Stimulated activated CD4-positive, alpha-beta T cell treated with anti-CD3 and anti-CD28 coated beads, Interleukin-1b, Interleukin-23, amount 100 ng/mL, for 48 hours (primary cell): ENCODE measurements at regions not wholly inside any gene's neighbourhood (a gene's known extent, or its start where the extent isn't known, plus 50 kb on each side); places are given as distances from the start of the nearest gene placed in this dataset.

Source experiments
- DNase-seq: peaks from one replicate; pipeline ENCODE4 v3.0.0-alpha.2; 2020

GRCh38 chr3:194075088-194075615 lies 60.8 kb upstream of the HES1 start:
- DNase-seq = no peak

DNA sequence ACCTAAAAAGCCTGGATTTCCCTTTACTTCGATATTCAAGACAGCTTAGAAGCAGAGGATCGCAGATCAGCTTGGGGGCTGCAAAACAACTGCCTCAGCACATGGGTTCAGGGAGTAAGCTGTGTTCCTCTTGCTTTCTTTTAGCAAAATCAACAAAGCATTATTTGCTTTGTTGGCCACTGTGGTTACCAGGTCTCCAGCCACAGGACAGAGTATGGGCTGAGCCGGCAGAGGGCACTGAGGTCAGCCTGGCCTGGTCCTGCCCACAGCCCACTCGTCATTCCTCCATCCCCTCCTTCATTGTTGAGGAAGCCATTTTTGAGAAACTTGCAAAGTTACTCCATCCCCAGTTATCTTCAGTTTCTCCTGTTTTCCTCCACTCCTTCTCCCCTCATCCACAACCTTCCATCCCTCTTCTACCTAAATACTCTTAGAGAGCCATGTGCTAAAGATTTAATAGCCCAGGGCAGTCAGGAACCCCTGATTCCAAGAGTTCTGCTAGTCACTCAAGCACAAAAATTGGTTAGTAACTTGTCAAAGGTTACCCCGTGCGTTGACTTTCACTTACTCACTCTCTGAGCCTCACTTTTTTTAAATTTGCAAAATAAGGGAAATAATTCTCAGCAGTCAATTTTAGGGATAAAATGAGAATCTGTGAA lies 60.0 kb upstream of the HES1 start:
- DNase-seq = no peak

- no peak for DNase-seq
Measured at GRCh38 chr3:194076475-194076874, 59.5 kb upstream of the HES1 start.

DNA sequence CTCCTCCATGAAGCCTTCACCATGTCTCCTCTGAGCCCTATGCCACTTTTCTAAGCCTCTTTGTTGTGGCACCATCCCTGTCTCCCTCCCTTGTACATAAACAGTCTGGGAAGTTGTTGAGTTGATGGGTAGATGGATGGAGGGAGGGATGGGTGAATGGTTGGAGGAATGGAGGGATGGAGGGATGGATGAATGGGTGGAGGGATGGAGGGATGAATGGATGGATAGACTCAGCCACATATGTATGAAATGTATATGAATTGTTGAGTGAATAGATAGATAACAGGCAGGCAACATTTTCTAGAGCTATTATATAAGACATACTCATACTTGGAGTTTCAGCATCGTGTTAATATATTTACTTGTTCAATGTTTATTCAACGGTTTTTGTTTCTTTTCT lies 58.3 kb upstream of the HES1 start:
- DNase-seq = no peak

DNA sequence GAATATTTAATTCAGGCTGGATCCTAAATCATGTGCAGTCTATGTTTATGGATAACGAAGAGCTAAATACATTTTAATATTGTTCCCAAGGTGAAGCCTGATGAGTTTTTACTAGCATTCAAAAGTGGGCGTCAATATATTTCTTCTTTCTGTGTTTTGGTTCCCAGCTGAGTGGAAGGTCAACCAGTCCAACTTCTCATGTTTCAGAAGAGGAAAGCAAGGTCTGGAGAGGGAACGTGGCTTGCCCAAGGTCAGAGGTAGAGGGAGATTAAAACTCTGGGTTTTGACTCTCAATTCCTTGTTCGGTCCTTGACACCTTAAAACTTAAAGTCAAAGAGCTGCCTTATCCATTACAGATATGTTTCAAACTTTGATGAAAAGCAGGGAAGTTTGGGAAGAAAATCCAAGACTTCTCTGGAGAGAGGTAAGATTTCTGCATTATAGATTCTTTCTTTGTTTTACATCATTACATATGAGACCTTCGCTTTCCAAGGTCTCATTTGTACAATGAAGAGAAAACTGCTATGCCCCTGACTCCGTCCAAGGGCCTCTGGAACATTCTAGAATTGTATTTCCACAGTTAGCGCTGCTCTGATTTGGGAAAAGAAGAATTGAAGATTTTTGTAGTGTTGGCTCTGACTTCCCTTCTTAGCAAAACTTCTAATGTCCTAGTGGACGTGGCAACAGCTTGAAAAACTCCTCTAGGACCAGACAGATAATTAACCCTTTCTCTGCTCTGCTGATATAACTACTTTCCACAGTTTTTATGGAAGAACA lies 57.7 kb upstream of the HES1 start:
- no peak for DNase-seq

- DNase-seq = no peak
Measured at GRCh38 chr3:194079702-194080172, 56.2 kb upstream of the HES1 start.

DNA sequence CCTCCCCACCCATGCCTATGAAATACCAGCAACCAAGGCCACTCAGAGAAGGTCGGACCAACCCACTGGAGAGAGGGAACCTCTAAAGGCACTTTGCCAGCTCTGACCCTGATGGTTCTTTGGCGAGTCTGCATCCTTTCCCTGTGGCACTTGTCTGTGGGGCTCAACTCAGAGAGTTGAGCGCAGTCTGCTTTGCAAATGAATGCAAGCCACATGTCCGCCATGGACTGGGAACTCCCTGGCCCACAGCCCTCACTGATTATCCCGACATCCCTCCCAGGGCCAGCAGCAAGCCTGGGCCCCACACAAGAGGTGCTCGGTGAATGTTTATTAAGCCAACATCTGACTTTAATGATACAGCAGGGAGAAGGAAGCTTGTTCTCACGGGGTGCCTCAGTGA lies 55.5 kb upstream of the HES1 start:
- DNase-seq = no peak

DNA sequence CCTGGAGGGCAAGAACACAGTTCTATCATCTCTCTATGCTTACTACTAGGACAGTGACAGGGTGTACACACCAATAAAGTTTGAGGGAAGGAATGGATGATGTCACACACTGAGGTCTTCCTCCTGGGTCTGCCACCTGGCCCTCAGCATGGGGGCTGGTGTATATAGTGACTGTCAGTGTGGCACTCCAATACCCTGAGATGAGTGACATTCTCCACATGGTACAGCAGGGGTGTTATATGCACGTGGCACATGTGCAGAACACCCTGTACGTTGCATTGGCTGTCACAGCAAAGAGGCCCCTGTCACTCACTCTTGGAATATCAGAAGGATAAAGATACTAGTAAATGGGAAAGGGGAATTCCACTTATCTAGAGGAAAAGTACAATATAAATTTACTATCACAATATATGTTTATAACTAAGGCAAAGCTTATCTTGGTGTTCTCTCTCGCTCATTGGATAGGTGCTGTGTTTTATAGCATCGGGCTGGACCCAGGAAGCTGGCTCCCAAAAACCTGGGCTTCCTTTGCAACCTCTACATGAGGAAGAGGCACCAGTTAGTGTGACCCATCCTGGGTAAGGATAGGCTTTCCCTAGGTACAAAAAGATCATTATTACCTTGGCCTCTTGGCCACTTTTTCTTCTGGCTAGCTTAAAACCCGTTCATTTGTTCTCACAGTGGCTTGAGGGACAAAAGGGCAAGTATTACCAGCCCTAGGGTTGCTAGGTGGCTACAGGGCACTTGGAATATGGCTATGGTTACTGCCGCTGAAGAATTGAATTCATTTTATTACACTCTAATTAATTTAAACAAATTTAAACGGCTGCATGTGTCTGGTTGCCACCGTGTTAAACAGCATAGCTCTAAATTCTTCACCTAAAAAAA lies 54.8 kb upstream of the HES1 start:
- no peak for DNase-seq

DNA sequence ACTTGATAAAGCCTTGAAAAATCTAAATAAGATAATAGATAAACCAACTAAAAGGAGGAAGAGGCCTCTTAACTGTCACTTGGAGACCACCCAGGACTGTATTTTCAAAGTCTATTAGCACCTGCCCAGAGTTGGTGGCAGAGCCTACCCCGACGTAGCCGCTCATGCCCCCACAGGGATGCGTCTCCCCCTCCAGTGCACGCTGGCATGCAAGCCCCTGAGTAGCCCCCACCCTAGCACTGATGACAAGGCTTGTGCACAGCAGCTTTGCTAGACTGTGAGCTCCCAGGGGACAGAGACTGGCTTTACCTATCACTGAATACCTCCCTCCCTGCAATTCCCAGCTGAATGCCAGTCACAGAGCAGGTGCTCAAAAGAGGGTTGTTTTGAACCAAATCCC lies 54.1 kb upstream of the HES1 start:
- no peak for DNase-seq

- DNase-seq = no peak
Measured at GRCh38 chr3:194082743-194083636, 53.0 kb upstream of the HES1 start.

- no peak for DNase-seq
Measured at GRCh38 chr3:194083637-194084224, 52.2 kb upstream of the HES1 start.

GRCh38 chr3:194084284-194084683 lies 51.7 kb upstream of the HES1 start:
- no peak for DNase-seq
